B cell (primary cell): ENCODE measurements at regions not wholly inside any gene's neighbourhood (a gene's known extent, or its start where the extent isn't known, plus 50 kb on each side); places are given as distances from the start of the nearest gene placed in this dataset.

Experiments used
- ATAC-seq: fragments of 200-7000 bp; cut with Tn5 transposase; one replicate; pipeline ENCODE4 v1.10.0; 2021; ENCODE audit warnings: low read depth, mild to moderate bottlenecking, moderate number of reproducible peaks, moderate library complexity
- CTCF ChIA-PET: fragments of 350-600 bp; sonication (Branson Sonifier 250); formaldehyde crosslinking; loops from one replicate; lab custom pipeline; 2021; ENCODE audit warnings: antibody characterized with exemption, inconsistent platforms; lab: Charles Lee
- POLR2A ChIA-PET: fragments of 350-600 bp; sonication (Branson Sonifier 250); formaldehyde crosslinking; loops from one replicate; lab custom pipeline; 2021; ENCODE audit warnings: antibody characterized with exemption; lab: Charles Lee
- DNase-seq: peaks from one replicate; pipeline ENCODE4 v3.0.0; 2013
- H2AFZ ChIP-seq: 2 replicates; pipeline ENCODE4 v1.6.1; 2012; ENCODE audit warnings: mild to moderate bottlenecking, low read depth, low read length; ENCODE audit not compliant: insufficient read depth, poor library complexity, severe bottlenecking
- H3K27ac ChIP-seq, 2 donors: 1 replicate in 1 of 2; 2 replicates in 1 of 2; pipeline ENCODE4 v1.5.1; 2012 to 2013; ENCODE audit warnings: low read length in 2 of 2, mild to moderate bottlenecking in 2 of 2, moderate library complexity in 1 of 2
- H3K27me3 ChIP-seq, 4 experiments: fragments of 200-600 bp in 1 of 4; sonication (generic) in 1 of 4; replicated peaks in 1 of 4; 1 replicate in 2 of 4; 2 replicates in 2 of 4; pipeline versions ENCODE4 v1.6.1 to v1.7.0; 2013 to 2016; ENCODE audit warnings: low read length in 3 of 4, mild to moderate bottlenecking in 2 of 4, mixed read lengths in 1 of 4, moderate library complexity in 1 of 4; ENCODE audit not compliant: insufficient read depth in 4 of 4, control insufficient read depth in 3 of 4; ENCODE audit errors: control extremely low read depth in 1 of 4
- H3K36me3 ChIP-seq, 2 experiments: replicated peaks in 1 of 2; 1 replicate in 1 of 2; 2 replicates in 1 of 2; pipeline versions ENCODE4 v1.6.1 to v1.7.1; 2013; ENCODE audit warnings: low read length in 1 of 2; ENCODE audit not compliant: insufficient read depth in 2 of 2, control insufficient read depth in 1 of 2; ENCODE audit errors: control extremely low read depth in 1 of 2, extremely low read depth in 1 of 2
- H3K4me1 ChIP-seq, 2 donors: fragments of 200-600 bp in 1 of 2; sonication (generic) in 1 of 2; 1 replicate in 1 of 2; 2 replicates in 1 of 2; pipeline versions ENCODE4 v1.5.1 to v1.6.1; 2013 to 2017; ENCODE audit warnings: low read length in 2 of 2; ENCODE audit not compliant: control insufficient read depth in 2 of 2, insufficient read depth in 2 of 2
- H3K4me2 ChIP-seq: replicated peaks from 2 replicates; pipeline ENCODE3; 2012; ENCODE audit warnings: mild to moderate bottlenecking, low read depth, low read length; ENCODE audit not compliant: poor library complexity, severe bottlenecking
- H3K4me3 ChIP-seq, 5 experiments: fragments of 200-600 bp in 1 of 5; sonication (generic) in 1 of 5; 1 replicate in 3 of 5; 2 replicates in 2 of 5; pipeline versions ENCODE4 v1.5.1 to v1.7.0; 2011 to 2016; ENCODE audit warnings: low read length in 4 of 5, mild to moderate bottlenecking in 4 of 5, low read depth in 2 of 5, control low read depth in 1 of 5, moderate library complexity in 1 of 5; ENCODE audit not compliant: insufficient read depth in 1 of 5; ENCODE audit errors: control extremely low read depth in 1 of 5, extremely low read depth in 1 of 5
- H3K79me2 ChIP-seq: fragments of 200-600 bp; sonication (generic); one replicate; pipeline ENCODE4 v1.6.0; 2016; ENCODE audit warnings: low read length; ENCODE audit not compliant: control insufficient read depth, insufficient read depth
- H3K9ac ChIP-seq: fragments of 200-600 bp; sonication (generic); 2 replicates; pipeline ENCODE4 v1.6.1; 2017; ENCODE audit warnings: mild to moderate bottlenecking, low read length, moderate library complexity
- H3K9me3 ChIP-seq, 3 donors: one replicate each; pipeline versions ENCODE4 v1.6.1 to v1.7.1; 2013; ENCODE audit warnings: low read length in 2 of 3; ENCODE audit not compliant: control insufficient read depth in 2 of 3, insufficient read depth in 1 of 3; ENCODE audit errors: control extremely low read depth in 1 of 3
- H4K20me1 ChIP-seq: 2 replicates; pipeline ENCODE4 v1.6.0; 2012; ENCODE audit warnings: mild to moderate bottlenecking, low read length; ENCODE audit not compliant: insufficient read depth, control insufficient read depth, poor library complexity, severe bottlenecking
- H3K27ac Mint-ChIP-seq: one replicate; pipeline ENCODE4 v1.8.0; 2021; ENCODE audit warnings: mixed read lengths
- H3K27me3 Mint-ChIP-seq: one replicate; pipeline ENCODE4 v1.8.0; 2021; ENCODE audit warnings: mixed read lengths
- H3K4me1 Mint-ChIP-seq: one replicate; pipeline ENCODE4 v1.8.0; 2021; ENCODE audit warnings: mixed read lengths
- H3K4me3 Mint-ChIP-seq: one replicate; pipeline ENCODE4 v1.8.0; 2021; ENCODE audit warnings: mixed read lengths
- H3K9me3 Mint-ChIP-seq: one replicate; pipeline ENCODE4 v1.8.0; 2022; ENCODE audit warnings: mixed read lengths; ENCODE audit not compliant: insufficient read depth
- CTCF ChIP-seq: fragments of 200-600 bp; IDR thresholded peaks from one replicate; pipeline ENCODE4 v1.8.0; 2022; ENCODE audit warnings: antibody characterized with exemption, mild to moderate bottlenecking
- EZH2 ChIP-seq: IDR thresholded peaks from 2 replicates; pipeline ENCODE4 v1.6.1; 2012; ENCODE audit warnings: borderline replicate concordance, low read depth, mild to moderate bottlenecking, moderate library complexity, low read length; ENCODE audit not compliant: insufficient read depth, poor library complexity, severe bottlenecking
- WGBS: methylation state at CpG from one replicate; pipeline ENCODE4 v1.1.5; 2013; ENCODE audit warnings: missing lambda C conversion rate; ENCODE audit not compliant: insufficient coverage; 5-methylcytosine and 5-hydroxymethylcytosine counted together
- intact Hi-C: fragments of 100-400 bp; cut with micrococcal nuclease; formaldehyde crosslinking; loops from one replicate; pipeline ENCODE4 v1.10.0; 2022

- ChIA-PET POLR2A (no interaction called here), CTCF (no interaction called here)
- Mint-ChIP-seq H3K4me1 (no peaks in the 10 kb centered on the region), H3K27me3 (peaks cover 16% of the 10 kb centered on the region), H3K27ac (no peak overlapping the region), H3K4me3 (no peak overlapping the region), H3K9me3 (no peaks in the 10 kb centered on the region)
- no peaks in the 10 kb centered on the region for H4K20me1 ChIP-seq
- intact Hi-C loops, result no loop called here
- 19% methylated on average over 4 of the region's 5 CpGs for WGBS
- no peak overlapping the region for H3K4me2 ChIP-seq
- DNase-seq (no peak), ATAC-seq (no peak)
- no peak overlapping the region for H2AFZ ChIP-seq
- TF ChIP-seq CTCF (no peak), EZH2 (no peak)
- H3K36me3 ChIP-seq, result no peaks in the 10 kb centered on the region
- H3K27ac ChIP-seq, result no peak overlapping the region
- H3K4me1 ChIP-seq, result no peaks in the 10 kb centered on the region
- H3K9ac ChIP-seq, result no peak overlapping the region
- no peak overlapping the region for H3K4me3 ChIP-seq
- no peaks in the 10 kb centered on the region for H3K27me3 ChIP-seq
- H3K79me2 ChIP-seq, result no peaks in the 10 kb centered on the region
- no peaks in the 10 kb centered on the region for H3K9me3 ChIP-seq
Observed at GRCh38 chr18:47490882-47491281, 239.4 kb upstream of the SKOR2 start.

GRCh38 chr18:47485221-47485797, 233.8 kb upstream of the SKOR2 start:
- ATAC-seq (no peak), DNase-seq (no peak)
- no peak for TF ChIP-seq CTCF
- TF ChIP-seq EZH2, result no peak
- H3K4me3 ChIP-seq, result no peak overlapping the region
- peaks cover 45% of the 10 kb centered on the region for H3K27me3 Mint-ChIP-seq
- H3K27ac Mint-ChIP-seq, result no peak overlapping the region
- H2AFZ ChIP-seq, result no peak overlapping the region
- H3K4me1 Mint-ChIP-seq, result no peaks in the 10 kb centered on the region
- no peaks in the 10 kb centered on the region for H3K79me2 ChIP-seq
- no peaks in the 10 kb centered on the region for H4K20me1 ChIP-seq
- POLR2A ChIA-PET, result no interaction called here
- no peaks in the 10 kb centered on the region for H3K9me3 Mint-ChIP-seq
- peaks cover 0 to 6% (median 0%) of the 10 kb centered on the region in 4 experiments for H3K27me3 ChIP-seq
- no peaks in the 10 kb centered on the region for H3K9me3 ChIP-seq
- no peaks in the 10 kb centered on the region for H3K4me1 ChIP-seq
- H3K4me3 Mint-ChIP-seq, result no peak overlapping the region
- H3K27ac ChIP-seq, result no peak overlapping the region
- H3K4me2 ChIP-seq, result no peak overlapping the region
- CTCF ChIA-PET, result no interaction called here
- no peak overlapping the region for H3K9ac ChIP-seq
- 78% methylated on average over 3 of the region's 5 CpGs for WGBS
- H3K36me3 ChIP-seq, result no peaks in the 10 kb centered on the region
- intact Hi-C loops, result no loop called here
